Pancreas (tissue), 10 donors: ENCODE measurements at regions not wholly inside any gene's neighbourhood (a gene's known extent, or its start where the extent isn't known, plus 50 kb on each side); places are given as distances from the start of the nearest gene placed in this dataset.

Experiments
- ATAC-seq, 4 donors: fragments of 200-7000 bp; cut with Tn5 transposase; one replicate each; pipeline versions ENCODE4 v1.8.0 to v1.9.1; 2020; ENCODE audit warnings: mild to moderate bottlenecking in 4 of 4, moderate library complexity in 4 of 4
- DNase-seq, 6 donors: peaks; one replicate each; pipeline ENCODE4 v3.0.0-alpha.2; 2020
- FAIRE-seq: peaks from 2 replicates; lab custom pipeline; 2012; peaks lifted over from hg19 to GRCh38; lab: Jason Lieb, UNC
- H3K27ac ChIP-seq, 4 donors: fragments of 200-600 bp; sonication (generic); 1 replicate in 3 of 4; 2 replicates in 1 of 4; pipeline versions ENCODE4 v1.5.0 to v1.8.0; 2020
- H3K27me3 ChIP-seq, 4 donors: fragments of 200-600 bp; one replicate each; pipeline ENCODE4 v1.8.0; 2021
- H3K36me3 ChIP-seq, 3 donors: fragments of 200-600 bp; sonication (generic) in 1 of 3; one replicate each; pipeline versions ENCODE4 v1.5.0 to v1.8.0; 2020 to 2021
- H3K4me1 ChIP-seq, 3 donors: fragments of 200-600 bp; one replicate each; pipeline ENCODE4 v1.8.0; 2021
- H3K4me3 ChIP-seq, 4 donors: fragments of 200-600 bp; sonication (generic) in 2 of 4; one replicate each; pipeline versions ENCODE4 v1.5.0 to v1.8.0; 2020 to 2021
- H3K9me3 ChIP-seq, 4 donors: fragments of 200-600 bp; one replicate each; pipeline ENCODE4 v1.8.0; 2021
- WGBS, 2 donors: extraction: QIAGEN DNeasy Blood & Tissue Kit; methylation state at CpG; one replicate each; pipeline ENCODE4 v1.1.7; 2013; 5-methylcytosine and 5-hydroxymethylcytosine counted together
- intact Hi-C, 3 donors: fragments of 100-400 bp; cut with DNase I; formaldehyde crosslinking; loops; one replicate each; pipeline versions ENCODE4 v1.11.1 to v1.14.2; 2022
- TF ChIP-seq, protein P1 (sequence below), 4 donors: fragments of 200-600 bp; sonication (generic) in 3 of 4; IDR thresholded peaks; one replicate each; pipeline versions ENCODE4 v1.5.0 to v1.8.0; 2021; ENCODE audit warnings: antibody characterized with exemption in 4 of 4
- donor health status: healthy with polysubstance abuse.
- donor health status: DM: no; HTN: no; CAD: no; lungs with moderate emphysema.
- donor health status: DM: no; HTN: no; CAD: no.
- donor health status: control.
- donor health status: control.
- donor health status: Bipolar disorder and iron deficiency.
- donor health status: DM: yes; HTN: yes; CAD: no.
- donor health status: DM: no; HTN: no; CAD: no.
- donor health status: DM: no; HTN: no; CAD: no.
- donor health status: DM: yes; HTN: yes; CAD: no.

DNA sequence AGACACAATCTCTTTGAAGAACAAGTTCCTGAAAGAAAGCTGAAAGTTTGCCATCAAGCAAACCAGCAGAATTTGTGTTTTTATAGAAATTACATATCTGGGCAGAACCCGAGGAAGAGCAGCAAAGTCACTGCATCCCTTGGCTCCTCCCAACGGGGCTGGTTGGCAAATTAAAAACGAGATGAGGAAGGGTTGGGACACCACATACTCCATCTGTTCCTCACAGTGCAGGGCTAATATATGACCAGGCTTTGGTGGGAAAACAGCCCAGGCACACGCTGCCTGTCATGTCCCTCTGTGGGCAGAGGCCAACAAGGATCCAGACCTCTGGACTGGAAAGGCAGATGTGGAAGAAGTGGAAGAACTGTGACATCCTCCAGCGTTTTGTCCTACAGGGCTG is 607.3 kb downstream of the CDH26 start:
- Histone ChIP-seq H3K36me3 (no peaks in the 10 kb centered on the region), H3K9me3 (no peaks in the 10 kb centered on the region), H3K4me3 (no peak overlapping the region), H3K27me3 (peaks cover 0 to 4% (median 0%) of the 10 kb centered on the region in 4 donors), H3K27ac (no peak overlapping the region), H3K4me1 (no peaks in the 10 kb centered on the region)
- no peak for FAIRE-seq
- intact Hi-C loops: no loop called here
- 35 to 42% methylated on average over 5 of the region's 5 CpGs for WGBS, 2 donors
- ATAC-seq: no peak
- DNase-seq: no peak
- TF ChIP-seq, protein P1, sequence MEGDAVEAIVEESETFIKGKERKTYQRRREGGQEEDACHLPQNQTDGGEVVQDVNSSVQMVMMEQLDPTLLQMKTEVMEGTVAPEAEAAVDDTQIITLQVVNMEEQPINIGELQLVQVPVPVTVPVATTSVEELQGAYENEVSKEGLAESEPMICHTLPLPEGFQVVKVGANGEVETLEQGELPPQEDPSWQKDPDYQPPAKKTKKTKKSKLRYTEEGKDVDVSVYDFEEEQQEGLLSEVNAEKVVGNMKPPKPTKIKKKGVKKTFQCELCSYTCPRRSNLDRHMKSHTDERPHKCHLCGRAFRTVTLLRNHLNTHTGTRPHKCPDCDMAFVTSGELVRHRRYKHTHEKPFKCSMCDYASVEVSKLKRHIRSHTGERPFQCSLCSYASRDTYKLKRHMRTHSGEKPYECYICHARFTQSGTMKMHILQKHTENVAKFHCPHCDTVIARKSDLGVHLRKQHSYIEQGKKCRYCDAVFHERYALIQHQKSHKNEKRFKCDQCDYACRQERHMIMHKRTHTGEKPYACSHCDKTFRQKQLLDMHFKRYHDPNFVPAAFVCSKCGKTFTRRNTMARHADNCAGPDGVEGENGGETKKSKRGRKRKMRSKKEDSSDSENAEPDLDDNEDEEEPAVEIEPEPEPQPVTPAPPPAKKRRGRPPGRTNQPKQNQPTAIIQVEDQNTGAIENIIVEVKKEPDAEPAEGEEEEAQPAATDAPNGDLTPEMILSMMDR (IDR thresholded peaks at IDR 0.05): no peak

DNA sequence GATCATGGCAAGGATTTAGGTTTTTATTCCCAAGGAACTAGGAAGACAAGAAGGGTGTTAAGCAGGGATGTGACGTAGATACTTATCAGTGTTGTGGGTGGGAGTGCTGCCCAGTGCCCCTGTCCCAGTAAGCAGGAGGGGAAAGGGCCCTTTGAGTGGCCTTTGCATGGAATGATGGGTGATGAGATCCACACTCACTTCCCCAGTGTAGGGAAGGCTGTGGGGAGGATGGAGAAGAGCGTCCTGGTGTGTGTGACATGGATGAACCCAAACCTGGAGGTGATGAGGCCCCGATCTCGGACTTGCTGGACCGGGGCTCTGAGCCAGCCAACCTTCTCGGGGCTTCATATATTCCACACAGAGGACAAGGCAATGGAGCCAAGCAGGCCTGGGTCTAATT is 610.9 kb downstream of the CDH26 start:
- DNase-seq (no peak), ATAC-seq (no peak), FAIRE-seq (no peak)
- 72 to 86% methylated on average over 6 of the region's 6 CpGs for WGBS, 2 donors
- no peak overlapping the region for H3K4me3 ChIP-seq
- intact Hi-C loops: no loop called here
- TF ChIP-seq, protein P1 (IDR thresholded peaks at IDR 0.05): no peak
- no peaks in the 10 kb centered on the region for H3K36me3 ChIP-seq
- peaks cover 0 to 4% (median 0%) of the 10 kb centered on the region in 4 donors for H3K27me3 ChIP-seq
- H3K27ac ChIP-seq: no peak overlapping the region
- H3K9me3 ChIP-seq: no peaks in the 10 kb centered on the region
- no peaks in the 10 kb centered on the region for H3K4me1 ChIP-seq

DNA sequence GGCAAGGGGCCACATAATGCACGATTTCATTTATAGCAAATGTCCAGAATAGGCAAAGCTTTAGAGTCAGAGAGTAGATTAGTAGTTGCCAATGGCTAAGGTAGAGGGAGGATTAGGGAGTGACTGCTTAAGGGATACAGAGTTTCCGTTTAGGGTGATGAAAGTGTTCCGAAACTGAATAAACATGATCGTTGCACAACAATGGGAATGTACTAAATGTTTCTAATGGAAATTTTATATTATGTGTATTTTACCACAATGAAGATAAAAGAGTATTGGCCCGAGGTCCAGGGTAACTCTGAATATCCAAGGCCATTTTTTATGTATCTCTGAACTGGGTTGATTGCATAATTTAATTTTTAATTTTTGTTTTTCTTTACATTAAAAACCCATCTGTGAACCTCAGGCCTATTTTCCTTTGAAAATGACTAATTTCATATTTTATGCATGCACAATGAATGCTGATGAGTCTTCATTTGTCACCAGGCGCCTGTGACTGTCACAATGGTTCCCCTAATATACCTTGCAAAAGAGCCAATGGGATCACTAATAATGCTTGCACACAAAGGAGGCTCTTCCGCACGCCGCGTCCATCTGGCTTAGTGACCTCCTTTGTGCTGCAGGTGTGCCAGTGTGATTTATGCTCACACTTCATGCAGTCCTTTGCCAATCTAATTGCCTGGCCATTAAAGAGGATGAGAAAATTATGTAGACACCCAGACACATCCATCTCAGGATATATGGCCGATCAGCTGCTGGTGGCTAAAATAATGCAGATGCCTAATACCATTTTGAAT is 612.5 kb downstream of the CDH26 start:
- FAIRE-seq (no peak), ATAC-seq (no peak), DNase-seq (no peak)
- Histone ChIP-seq H3K4me1 (no peaks in the 10 kb centered on the region), H3K36me3 (no peaks in the 10 kb centered on the region), H3K27me3 (peaks cover 0 to 4% (median 0%) of the 10 kb centered on the region in 4 donors), H3K4me3 (no peak overlapping the region), H3K27ac (no peak overlapping the region), H3K9me3 (no peaks in the 10 kb centered on the region)
- WGBS, 2 donors: 66 to 76% methylated on average over 11 of the region's 11 CpGs
- intact Hi-C loops: no loop called here
- TF ChIP-seq, protein P1 (IDR thresholded peaks at IDR 0.05): no peak

DNA sequence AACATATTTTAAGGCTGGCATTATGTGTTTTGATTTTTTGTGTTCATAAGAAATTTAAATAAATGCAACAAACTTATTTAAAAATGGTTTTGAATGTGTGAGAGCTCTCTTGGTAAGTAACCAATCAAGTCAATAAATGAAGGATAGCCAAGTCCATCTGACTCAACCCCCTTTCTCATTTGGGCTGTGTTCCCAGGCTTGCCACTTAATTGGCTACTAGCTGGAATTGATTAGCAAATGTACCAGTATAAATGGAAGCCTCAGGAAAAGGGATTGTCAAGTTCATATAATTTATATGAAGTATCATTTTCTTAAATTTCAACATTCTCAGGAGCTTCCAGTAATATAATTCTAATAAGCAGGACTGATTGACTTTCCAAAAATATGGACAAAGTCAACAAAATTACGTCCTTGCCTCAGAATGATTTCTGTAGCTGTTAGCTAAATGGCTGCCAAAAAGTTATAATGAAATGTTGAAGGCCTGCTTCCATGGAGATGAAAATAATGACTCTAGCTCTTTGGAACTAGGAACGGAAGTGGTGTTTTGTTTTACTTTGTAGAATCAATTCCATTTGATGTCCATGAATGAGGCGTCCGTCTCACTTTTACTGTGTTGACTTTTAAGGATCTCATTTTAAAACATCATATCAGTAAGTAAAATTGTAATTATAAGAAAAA is 614.9 kb downstream of the CDH26 start:
- Histone ChIP-seq H3K4me1 (no peaks in the 10 kb centered on the region), H3K4me3 (no peak overlapping the region), H3K36me3 (no peaks in the 10 kb centered on the region), H3K27me3 (peaks cover 0 to 7% (median 0%) of the 10 kb centered on the region in 4 donors), H3K9me3 (no peaks in the 10 kb centered on the region), H3K27ac (no peak overlapping the region)
- DNase-seq (no peak), ATAC-seq (no peak), FAIRE-seq (no peak)
- TF ChIP-seq, protein P1 (IDR thresholded peaks at IDR 0.05): no peak
- WGBS, 2 donors: 39 to 47% methylated on average over 4 of the region's 4 CpGs
- intact Hi-C loops: no loop called here

DNA sequence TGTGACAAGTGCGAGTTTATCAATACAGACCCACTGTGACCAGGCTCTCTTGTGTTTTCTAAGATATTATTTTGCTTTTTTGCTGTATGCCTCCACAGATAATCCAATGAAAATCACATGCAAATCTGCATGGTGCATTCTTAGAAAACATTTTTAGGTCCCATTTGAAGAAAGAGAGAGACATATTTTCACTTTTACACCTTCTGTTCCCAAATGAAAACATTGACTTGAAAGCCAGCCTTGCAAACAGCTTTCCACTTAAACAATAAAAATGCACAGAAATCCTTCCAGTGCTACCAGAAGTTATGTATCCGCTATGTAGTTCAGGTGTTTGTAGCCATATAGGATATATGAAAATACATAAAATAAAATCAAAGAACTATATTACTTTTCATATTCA is 618.0 kb downstream of the CDH26 start:
- DNase-seq: no peak
- intact Hi-C loops: no loop called here
- ATAC-seq: no peak
- Histone ChIP-seq H3K4me1 (no peaks in the 10 kb centered on the region), H3K36me3 (no peaks in the 10 kb centered on the region), H3K9me3 (no peaks in the 10 kb centered on the region), H3K27ac (no peak overlapping the region), H3K4me3 (no peak overlapping the region), H3K27me3 (peaks cover 0 to 3% (median 0%) of the 10 kb centered on the region in 4 donors)
- WGBS, 2 donors: 57% methylated on average over 2 of the region's 2 CpGs
- TF ChIP-seq, protein P1 (IDR thresholded peaks at IDR 0.05): no peak
- FAIRE-seq: no peak
